Brain microvascular endothelial cell (primary cell): ENCODE measurements at regions not wholly inside any gene's neighbourhood (a gene's known extent, or its start where the extent isn't known, plus 50 kb on each side); places are given as distances from the start of the nearest gene placed in this dataset.
"Not testable (repeated sequence)": the region's sequence is repeated elsewhere in the genome, so short reads cannot be mapped to it uniquely, and the experiment has no call there.

ENCODE experiments used
- DNase-seq: peaks from one replicate; pipeline ENCODE4 v3.0.0-alpha.2; 2020
- H3K27ac ChIP-seq: fragments of 250-450 bp; sonication (Bioruptor Pico); 2 replicates; pipeline ENCODE4 v1.5.1; 2020; ENCODE audit warnings: mild to moderate bottlenecking, moderate library complexity
- H3K27me3 ChIP-seq: fragments of 250-450 bp; sonication (Bioruptor Pico); replicated peaks from 2 replicates; pipeline ENCODE4 v1.5.1; 2020; ENCODE audit warnings: mild to moderate bottlenecking
- H3K36me3 ChIP-seq: fragments of 250-450 bp; sonication (Bioruptor Pico); replicated peaks from 2 replicates; pipeline ENCODE4 v1.5.1; 2020; ENCODE audit warnings: mild to moderate bottlenecking
- H3K4me3 ChIP-seq: 2 replicates; pipeline ENCODE4 v1.5.1; 2011; ENCODE audit warnings: low read depth, mild to moderate bottlenecking, control low read depth, low read length, moderate library complexity
- in situ Hi-C: cut with HindIII; loops from 2 replicates; pipeline ENCODE4 v1.10.0; 2017; ENCODE audit warnings: low sequenced_read_pairs, low pct_ligation_motif_present
- TF ChIP-seq, protein P1 (sequence below): IDR thresholded peaks from 2 replicates; pipeline ENCODE4 v1.5.1; 2011; ENCODE audit warnings: low read depth, mild to moderate bottlenecking, moderate library complexity, low read length, control low read depth, inconsistent platforms; ENCODE audit errors: missing control alignments

DNA sequence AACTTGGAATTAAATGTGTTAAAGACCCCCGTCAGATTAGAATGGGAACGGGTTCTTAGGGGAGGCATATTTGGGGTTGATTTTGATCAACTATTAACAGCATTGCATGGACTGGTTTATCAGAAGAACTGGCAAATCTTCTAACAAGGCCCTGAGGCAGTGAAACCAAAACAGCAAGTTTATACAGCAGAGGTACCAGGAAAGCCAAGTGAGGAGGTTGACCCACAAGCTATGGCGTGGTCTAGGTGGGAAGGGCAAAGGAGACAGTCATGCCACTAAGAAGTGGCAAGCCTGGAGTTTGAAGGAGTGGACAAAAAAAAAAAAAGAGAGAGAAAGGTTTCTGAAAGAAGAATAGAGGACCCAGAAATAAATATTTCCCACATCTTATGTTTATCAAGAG is 187.0 kb downstream of the MREG start:
- peak overlapping the region; percentile 15 for H3K27ac ChIP-seq
- no peak overlapping the region for H3K4me3 ChIP-seq
- in situ Hi-C loops = no loop called here
- no peak for DNase-seq
- TF ChIP-seq, protein P1, sequence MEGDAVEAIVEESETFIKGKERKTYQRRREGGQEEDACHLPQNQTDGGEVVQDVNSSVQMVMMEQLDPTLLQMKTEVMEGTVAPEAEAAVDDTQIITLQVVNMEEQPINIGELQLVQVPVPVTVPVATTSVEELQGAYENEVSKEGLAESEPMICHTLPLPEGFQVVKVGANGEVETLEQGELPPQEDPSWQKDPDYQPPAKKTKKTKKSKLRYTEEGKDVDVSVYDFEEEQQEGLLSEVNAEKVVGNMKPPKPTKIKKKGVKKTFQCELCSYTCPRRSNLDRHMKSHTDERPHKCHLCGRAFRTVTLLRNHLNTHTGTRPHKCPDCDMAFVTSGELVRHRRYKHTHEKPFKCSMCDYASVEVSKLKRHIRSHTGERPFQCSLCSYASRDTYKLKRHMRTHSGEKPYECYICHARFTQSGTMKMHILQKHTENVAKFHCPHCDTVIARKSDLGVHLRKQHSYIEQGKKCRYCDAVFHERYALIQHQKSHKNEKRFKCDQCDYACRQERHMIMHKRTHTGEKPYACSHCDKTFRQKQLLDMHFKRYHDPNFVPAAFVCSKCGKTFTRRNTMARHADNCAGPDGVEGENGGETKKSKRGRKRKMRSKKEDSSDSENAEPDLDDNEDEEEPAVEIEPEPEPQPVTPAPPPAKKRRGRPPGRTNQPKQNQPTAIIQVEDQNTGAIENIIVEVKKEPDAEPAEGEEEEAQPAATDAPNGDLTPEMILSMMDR = no peak
- no peaks in the 10 kb centered on the region for H3K27me3 ChIP-seq
- H3K36me3 ChIP-seq = no peaks in the 10 kb centered on the region

DNA sequence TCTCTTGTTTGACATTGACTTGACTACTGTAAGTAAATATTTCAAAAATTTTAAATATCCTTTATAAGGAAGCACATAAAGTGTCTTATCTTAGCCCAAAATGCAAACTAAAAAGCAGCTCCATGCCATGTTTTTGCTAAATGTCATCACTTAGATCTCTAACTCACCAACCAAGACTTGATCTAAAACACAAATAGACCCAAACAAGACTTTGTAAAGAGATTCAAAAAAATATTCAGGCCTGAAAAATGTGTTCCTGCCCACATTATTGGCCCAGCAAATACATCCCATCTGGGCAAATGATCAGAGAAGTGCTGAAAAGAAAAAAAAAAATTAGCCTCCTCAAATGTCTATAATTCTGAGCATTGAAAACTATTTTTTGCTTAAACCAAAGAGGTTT is 187.6 kb downstream of the MREG start:
- no peaks in the 10 kb centered on the region for H3K36me3 ChIP-seq
- no peaks in the 10 kb centered on the region for H3K27me3 ChIP-seq
- DNase-seq = no peak
- TF ChIP-seq, protein P1 = no peak
- in situ Hi-C loops = no loop called here
- no peak overlapping the region for H3K4me3 ChIP-seq
- H3K27ac ChIP-seq = no peak overlapping the region

DNA sequence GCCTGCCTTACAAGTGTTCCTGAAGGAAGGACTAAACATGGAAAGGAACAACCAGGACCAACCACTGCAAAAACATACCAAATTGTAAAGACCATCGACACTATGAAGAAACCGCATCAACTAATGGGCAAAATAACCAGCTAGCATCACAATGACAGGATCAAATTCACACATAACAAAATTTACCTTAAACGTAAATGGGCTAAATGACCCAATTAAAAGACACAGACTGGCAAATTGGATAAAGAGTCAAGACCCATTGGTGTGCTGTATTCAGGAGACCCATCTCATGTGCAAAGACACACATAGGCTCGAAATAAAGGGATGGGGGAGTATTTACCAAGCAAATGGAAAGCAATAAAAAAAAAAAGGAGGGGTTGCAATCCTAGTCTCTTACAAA is 192.1 kb downstream of the MREG start:
- in situ Hi-C loops, H3K27ac ChIP-seq, H3K36me3 ChIP-seq, DNase-seq, H3K27me3 ChIP-seq, H3K4me3 ChIP-seq: not testable (repeated sequence)

DNA sequence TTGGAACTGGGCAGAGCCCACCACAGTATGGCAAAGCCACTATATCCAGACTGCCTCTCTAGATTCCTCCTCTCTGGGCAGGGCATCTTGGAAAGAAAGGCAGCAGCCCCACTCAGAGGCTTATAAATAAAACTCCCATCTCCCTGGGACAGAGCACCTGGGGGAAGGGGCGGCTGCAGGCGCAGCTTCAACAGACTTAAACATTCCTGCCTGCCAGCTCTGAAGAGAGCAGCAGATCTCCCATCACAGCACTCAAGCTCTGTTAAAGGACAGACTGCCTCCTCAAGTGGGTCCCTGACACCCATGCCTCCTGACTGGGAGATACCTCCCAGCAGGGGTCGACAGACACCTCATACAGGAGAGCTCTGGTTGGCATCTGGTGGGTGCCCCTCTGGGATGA is 193.6 kb downstream of the MREG start:
- H3K4me3 ChIP-seq, H3K27me3 ChIP-seq, DNase-seq, in situ Hi-C loops, H3K27ac ChIP-seq, H3K36me3 ChIP-seq: not testable (repeated sequence)

DNA sequence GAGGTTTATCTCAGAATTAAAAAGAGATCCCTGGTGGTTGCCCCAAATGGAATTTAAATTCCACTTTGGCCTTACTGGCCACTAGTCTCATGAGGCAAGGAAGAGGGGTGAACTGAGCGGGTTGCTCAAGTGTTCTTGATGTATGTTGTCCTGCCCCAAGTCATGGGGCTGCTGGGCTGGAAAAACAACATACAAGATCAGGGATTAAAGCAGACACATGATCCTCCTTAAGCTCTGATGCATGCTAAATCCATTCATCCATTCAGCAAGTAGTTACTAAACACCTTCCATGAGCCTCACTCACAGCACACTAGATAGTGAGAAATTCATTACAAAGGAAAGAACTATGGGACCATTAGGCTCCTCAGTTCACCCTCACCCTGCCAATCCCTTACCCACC is 196.3 kb downstream of the MREG start:
- no peak overlapping the region for H3K4me3 ChIP-seq
- no peak for DNase-seq
- H3K27me3 ChIP-seq = no peaks in the 10 kb centered on the region
- TF ChIP-seq, protein P1 = no peak
- H3K27ac ChIP-seq = no peak overlapping the region
- in situ Hi-C loops = no loop called here
- no peaks in the 10 kb centered on the region for H3K36me3 ChIP-seq

DNA sequence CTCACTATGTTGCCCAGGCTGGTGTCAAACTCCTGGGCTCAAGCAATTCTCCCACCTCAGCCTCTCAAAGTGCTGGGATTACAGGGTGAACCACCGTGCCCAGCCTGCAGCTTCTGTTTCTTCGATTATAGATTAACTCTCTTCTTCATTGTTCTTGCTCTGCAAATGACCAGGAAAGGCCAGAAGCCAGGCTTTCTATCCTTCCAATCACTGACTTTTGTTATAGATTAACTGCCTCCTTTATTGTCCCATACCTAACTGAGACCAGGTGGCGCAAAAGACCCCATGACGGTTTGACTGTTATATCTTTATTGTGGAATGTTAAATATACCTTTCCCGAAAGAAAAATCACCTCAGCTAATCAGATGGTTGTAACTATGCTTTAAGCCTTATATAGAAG is 196.9 kb downstream of the MREG start:
- H3K36me3 ChIP-seq = no peaks in the 10 kb centered on the region
- in situ Hi-C loops = no loop called here
- DNase-seq = no peak
- no peak overlapping the region for H3K4me3 ChIP-seq
- H3K27me3 ChIP-seq = no peaks in the 10 kb centered on the region
- TF ChIP-seq, protein P1 = no peak
- H3K27ac ChIP-seq = no peak overlapping the region

DNA sequence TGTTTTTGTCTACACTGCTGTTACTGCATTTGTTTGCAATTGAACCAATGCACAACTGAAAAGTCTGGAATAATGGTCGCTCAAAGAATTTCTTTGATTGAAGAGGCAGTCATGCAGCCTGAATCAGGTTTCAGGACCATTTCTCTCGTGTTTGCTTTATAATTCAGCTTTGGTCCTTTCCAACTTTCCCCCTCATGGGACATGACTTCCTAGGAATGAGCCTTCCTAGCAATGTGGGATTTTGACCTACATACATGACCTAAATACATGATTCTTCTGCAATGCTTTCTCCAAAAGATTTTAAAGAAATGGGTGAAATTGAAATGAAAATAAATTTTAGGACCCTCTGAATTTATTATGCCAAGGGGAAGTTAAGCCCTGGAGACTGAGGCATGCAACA is 197.4 kb downstream of the MREG start:
- no peaks in the 10 kb centered on the region for H3K27me3 ChIP-seq
- TF ChIP-seq, protein P1 = no peak
- in situ Hi-C loops = no loop called here
- H3K36me3 ChIP-seq = no peaks in the 10 kb centered on the region
- DNase-seq = no peak
- no peak overlapping the region for H3K27ac ChIP-seq
- H3K4me3 ChIP-seq = no peak overlapping the region
